Cardiac muscle cell (in vitro differentiated cells and primary cell): ENCODE measurements at regions not wholly inside any gene's neighbourhood (a gene's known extent, or its start where the extent isn't known, plus 50 kb on each side); places are given as distances from the start of the nearest gene placed in this dataset.
A peak's percentile ranks its signal among the peaks of the same experiment; 100 is the strongest.

Source experiments
- DNase-seq, 2 donors: peaks; one replicate each; pipeline versions ENCODE4 v3.0.0 to v3.0.0-alpha.2; 2010 to 2017; ENCODE audit warnings: low read depth in 1 of 2, low spot score in 1 of 2
- H3K27ac ChIP-seq: fragments of 200-600 bp; sonication (generic); 2 replicates; pipeline ENCODE4 v1.5.1; 2016
- H3K27me3 ChIP-seq: fragments of 200-600 bp; sonication (generic); 2 replicates; pipeline ENCODE4 v1.6.0; 2016; ENCODE audit warnings: control low read depth
- H3K36me3 ChIP-seq: fragments of 200-600 bp; sonication (generic); 2 replicates; pipeline ENCODE4 v1.5.1; 2016; ENCODE audit warnings: control low read depth
- H3K4me1 ChIP-seq: fragments of 200-600 bp; sonication (generic); 2 replicates; pipeline ENCODE4 v1.8.1; 2017; ENCODE audit warnings: low read depth, mild to moderate bottlenecking, mixed run types
- H3K4me3 ChIP-seq: fragments of 200-600 bp; sonication (generic); 2 replicates; pipeline ENCODE4 v1.5.1; 2016; ENCODE audit warnings: mild to moderate bottlenecking
- H3K9me3 ChIP-seq: fragments of 200-600 bp; sonication (generic); 2 replicates; pipeline ENCODE4 v1.5.1; 2017; ENCODE audit warnings: low read depth, mild to moderate bottlenecking, control low read depth
- CTCF ChIP-seq: IDR thresholded peaks from 2 replicates; pipeline ENCODE4 v1.5.1; 2012; ENCODE audit warnings: low read depth, mild to moderate bottlenecking, low read length

DNA sequence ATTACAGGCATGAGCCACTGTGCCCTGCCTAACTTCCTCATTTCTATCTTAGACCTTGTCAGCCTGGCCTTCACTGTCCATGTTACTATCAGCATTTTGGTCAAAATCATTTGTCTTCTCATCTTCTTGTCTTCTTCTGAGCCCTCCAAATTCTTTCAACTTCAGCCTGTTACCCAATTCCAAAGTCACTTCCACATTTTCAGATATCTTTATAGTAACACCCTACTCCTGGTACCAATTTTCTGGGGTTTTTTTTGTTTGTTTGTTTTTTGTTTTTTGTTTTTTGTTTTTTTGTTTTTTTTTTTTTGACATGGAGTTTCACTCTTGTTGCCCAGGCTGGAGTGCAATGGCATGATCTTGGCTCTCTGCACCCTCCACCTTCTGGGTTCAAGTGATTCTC, 90.3 kb upstream of the LARP1 start:
- TF ChIP-seq CTCF = no peak
- Histone ChIP-seq H3K36me3 (no peaks in the 10 kb centered on the region), H3K9me3 (no peaks in the 10 kb centered on the region), H3K4me3 (no peak overlapping the region), H3K27me3 (no peaks in the 10 kb centered on the region), H3K27ac (no peak overlapping the region), H3K4me1 (no peaks in the 10 kb centered on the region)
- no peak for DNase-seq

GRCh38 chr5:154663424-154663823, 91.8 kb upstream of the LARP1 start:
- H3K4me1 ChIP-seq = no peaks in the 10 kb centered on the region
- H3K27me3 ChIP-seq = no peaks in the 10 kb centered on the region
- DNase-seq = no peak
- TF ChIP-seq CTCF = no peak
- no peak overlapping the region for H3K4me3 ChIP-seq
- H3K9me3 ChIP-seq = no peaks in the 10 kb centered on the region
- no peak overlapping the region for H3K27ac ChIP-seq
- H3K36me3 ChIP-seq = no peaks in the 10 kb centered on the region

- Histone ChIP-seq H3K4me1 (peaks cover 18% of the 10 kb centered on the region), H3K36me3 (no peaks in the 10 kb centered on the region), H3K27me3 (no peaks in the 10 kb centered on the region), H3K9me3 (no peaks in the 10 kb centered on the region), H3K27ac (peak overlapping the region; percentile 76), H3K4me3 (no peak overlapping the region)
- DNase-seq = peak in 1 of 2 donors; percentile 48
- no peak for TF ChIP-seq CTCF
These were observed 100.4 kb upstream of the LARP1 start for GRCh38 chr5:154654486-154655371.

- no peaks in the 10 kb centered on the region for H3K9me3 ChIP-seq
- H3K27ac ChIP-seq = peak overlapping the region; percentile 4
- no peak overlapping the region for H3K4me3 ChIP-seq
- H3K27me3 ChIP-seq = no peaks in the 10 kb centered on the region
- H3K4me1 ChIP-seq = peaks cover 18% of the 10 kb centered on the region
- H3K36me3 ChIP-seq = no peaks in the 10 kb centered on the region
- no peak for TF ChIP-seq CTCF
- no peak for DNase-seq
These were observed 101.3 kb upstream of the LARP1 start for GRCh38 chr5:154653764-154654485.

GRCh38 chr5:154653418-154653763, 101.8 kb upstream of the LARP1 start:
- H3K4me1 ChIP-seq = peaks cover 18% of the 10 kb centered on the region
- H3K9me3 ChIP-seq = no peaks in the 10 kb centered on the region
- no peaks in the 10 kb centered on the region for H3K27me3 ChIP-seq
- no peak overlapping the region for H3K4me3 ChIP-seq
- H3K36me3 ChIP-seq = no peaks in the 10 kb centered on the region
- peak overlapping the region; percentile 4 for H3K27ac ChIP-seq
- DNase-seq = no peak
- TF ChIP-seq CTCF = no peak
